ENCODE measurements at regions not wholly inside any gene's neighbourhood (a gene's known extent, or its start where the extent isn't known, plus 50 kb on each side); places are given as distances from the start of the nearest gene placed in this dataset.

GRCh38 chr6:27838058-27838944, 73.9 kb downstream of the OR2B2 start:
- ATAC-seq (ENCODE audit: low read depth) (peak; percentile 86), DNase-seq (peak; percentile 100)
- Histone ChIP-seq H3K9me3 (ENCODE audit: control insufficient read depth, insufficient read depth, low read length) (no peaks in the 10 kb centered on the region), H2BK5ac (ENCODE audit: low read depth, low read length, poor library complexity, severe bottlenecking) (peak overlapping the region; percentile 96), H3K9me1 (ENCODE audit: insufficient read depth, low read length) (no peaks in the 10 kb centered on the region), H4K91ac (ENCODE audit: insufficient read depth, low read depth, low read length) (peak overlapping the region; percentile 93; the same call in 1 of the 2 replicates), H4K20me1 (ENCODE audit: insufficient read depth, low read length) (no peaks in the 10 kb centered on the region), H4K8ac (ENCODE audit: low read depth in 2 of 2, low read length in 2 of 2) (peak overlapping the region; percentile 90 to 93), H3K4ac (ENCODE audit: low read depth, low read length) (peak overlapping the region; percentile 95), H3K79me1 (ENCODE audit: low read depth in 1 of 2, low read length in 2 of 2) (peaks cover 0 to 22% of the 10 kb centered on the region in 2 experiments; a peak in 2 of 4 replicates), H3K27me3 (ENCODE audit: control insufficient read depth, insufficient read depth, low read length) (no peaks in the 10 kb centered on the region), H3K4me3 (ENCODE audit: insufficient read depth, low read depth, low read length) (peak overlapping the region; percentile 63), H2AK9ac (replicated peaks; ENCODE audit: low read depth, low read length, poor library complexity) (peak overlapping the region; percentile 88), H3K56ac (ENCODE audit: extremely low read depth, insufficient read depth, low read length) (peak overlapping the region; percentile 99; the same call in 1 of the 2 replicates), H3K14ac (replicated peaks; ENCODE audit: low read depth, low read length) (peak overlapping the region; percentile 95), H3K9ac (ENCODE audit: low read depth, low read length) (peak overlapping the region; percentile 99), H2BK120ac (ENCODE audit: low read depth, low read length) (peak overlapping the region; percentile 50), H2BK20ac (ENCODE audit: low read depth, low read length) (no peak overlapping the region), H3K4me2 (ENCODE audit: low read depth, low read length) (peak overlapping the region; percentile 92), H4K5ac (ENCODE audit: low read depth, low read length) (peak overlapping the region; percentile 92), H3K23ac (ENCODE audit: low read depth, low read length) (peak overlapping the region; percentile 95), H2BK15ac (ENCODE audit: low read depth, low read length) (no peak overlapping the region), H2AK5ac (ENCODE audit: low read depth, low read length) (peak overlapping the region; percentile 76; the same call in 1 of the 2 replicates), H2AFZ (replicated peaks; ENCODE audit: low read length, poor library complexity) (peak overlapping the region; percentile 86), H3K27ac (ENCODE audit: insufficient read depth, low read length) (peak overlapping the region; percentile 88), H3K4me1 (ENCODE audit: control insufficient read depth, insufficient read depth, low read length) (no peaks in the 10 kb centered on the region), H3K18ac (ENCODE audit: low read depth, low read length) (peak overlapping the region; percentile 65), H3K36me3 (ENCODE audit: control insufficient read depth, insufficient read depth, low read length) (no peaks in the 10 kb centered on the region)
- 1% methylated on average over 28 of the region's 66 CpGs; no CpG with 5 or more reads in 1 of the 2 experiments for WGBS, 2 experiments (ENCODE audit: extremely low coverage in 2 of 2, insufficient read length in 1 of 2)
- in situ Hi-C loops (cut with MboI; ENCODE audit: low sequenced_read_pairs), result loop anchor here (25.0 kb wide), 1 partner anchor 1626 kb away; a partner anchor contains a TSS
- dilution Hi-C loops (cut with HindIII; ENCODE audit: low sequenced_read_pairs, unreplicated experiment), result no loop called here
- TSS peak; percentile 88 for BruUV-seq (replicated peaks)
- intact Hi-C loops (cut with micrococcal nuclease), result loop anchor here (2.0 to 10.0 kb wide), 2 partner anchors 34 to 1814 kb away; a partner anchor contains a TSS
- ChIA-PET CTCF (interaction anchor here (0.6 to 1.9 kb wide), 5 partner anchors 27 to 57 kb away, joined by 3 to 7 read pairs (median 3); a partner anchor contains a TSS), POLR2A (ENCODE audit: unreplicated experiment) (interaction anchor here (0.5 to 4.4 kb wide), 7 partner anchors 28 to 1817 kb away, joined by 3 to 61 read pairs (median 11); a partner anchor contains a TSS)
- TF ChIP-seq NFE2L2 (IDR thresholded peaks at IDR 0.05; ENCODE audit: low read depth, low read length) (no peak), CEBPB (IDR thresholded peaks at IDR 0.05; ENCODE audit: low read depth, low read length) (peak; percentile 76), BHLHE40 (IDR thresholded peaks at IDR 0.05; ENCODE audit: low read depth, low read length) (no peak), FOS (IDR thresholded peaks at IDR 0.05; ENCODE audit: low read depth, low read length) (no peak; the same call in 1 of the 2 replicates), ELK1 (IDR thresholded peaks at IDR 0.05; ENCODE audit: borderline replicate concordance, low read depth, low read length) (no peak), RFX5 (IDR thresholded peaks at IDR 0.05; ENCODE audit: low read depth, low read length) (0 out of 2 replicates have a peak, but pooled peaks have one; percentile 53), MXI1 (IDR thresholded peaks at IDR 0.05; ENCODE audit: borderline replicate concordance, low read depth, low read length) (no peak), RAD21 (IDR thresholded peaks at IDR 0.05; ENCODE audit: low read length) (no peak), CHD1 (IDR thresholded peaks at IDR 0.05; ENCODE audit: low read depth, low read length) (no peak), POLR2A (IDR thresholded peaks at IDR 0.05; ENCODE audit: low read depth, low read length) (peak; percentile 97)
- TF ChIP-seq, protein P1, sequence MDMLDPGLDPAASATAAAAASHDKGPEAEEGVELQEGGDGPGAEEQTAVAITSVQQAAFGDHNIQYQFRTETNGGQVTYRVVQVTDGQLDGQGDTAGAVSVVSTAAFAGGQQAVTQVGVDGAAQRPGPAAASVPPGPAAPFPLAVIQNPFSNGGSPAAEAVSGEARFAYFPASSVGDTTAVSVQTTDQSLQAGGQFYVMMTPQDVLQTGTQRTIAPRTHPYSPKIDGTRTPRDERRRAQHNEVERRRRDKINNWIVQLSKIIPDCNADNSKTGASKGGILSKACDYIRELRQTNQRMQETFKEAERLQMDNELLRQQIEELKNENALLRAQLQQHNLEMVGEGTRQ (IDR thresholded peaks at IDR 0.05; ENCODE audit: low read depth, low read length), result no peak

Data from IMR-90 (cell line).